Glutamatergic neuron (in vitro differentiated cells): ENCODE measurements at regions not wholly inside any gene's neighbourhood (a gene's known extent, or its start where the extent isn't known, plus 50 kb on each side); places are given as distances from the start of the nearest gene placed in this dataset.

Experiments used
- DNase-seq: peaks from one replicate; pipeline ENCODE4 v3.0.0; 2022
- H3K27ac Mint-ChIP-seq: one replicate; pipeline ENCODE4 v1.8.0; 2020; ENCODE audit warnings: mild to moderate bottlenecking, mixed read lengths, inconsistent platforms; ENCODE audit not compliant: unreplicated experiment
- H3K27me3 Mint-ChIP-seq: one replicate; pipeline ENCODE4 v1.8.0; 2020; ENCODE audit warnings: mild to moderate bottlenecking, moderate library complexity, mixed read lengths, inconsistent platforms; ENCODE audit not compliant: unreplicated experiment
- H3K36me3 Mint-ChIP-seq: one replicate; pipeline ENCODE4 v1.8.0; 2020; ENCODE audit warnings: mild to moderate bottlenecking, mixed read lengths, inconsistent platforms; ENCODE audit not compliant: unreplicated experiment
- H3K4me1 Mint-ChIP-seq: one replicate; pipeline ENCODE4 v1.8.0; 2020; ENCODE audit warnings: mild to moderate bottlenecking, low read depth, mixed read lengths, inconsistent platforms; ENCODE audit not compliant: unreplicated experiment
- H3K4me3 Mint-ChIP-seq: one replicate; pipeline ENCODE4 v1.8.0; 2020; ENCODE audit warnings: mild to moderate bottlenecking, mixed read lengths, inconsistent platforms; ENCODE audit not compliant: unreplicated experiment
- H3K9me3 Mint-ChIP-seq: one replicate; pipeline ENCODE4 v1.8.0; 2020; ENCODE audit warnings: mild to moderate bottlenecking, moderate library complexity, mixed read lengths, inconsistent platforms; ENCODE audit not compliant: unreplicated experiment
- CTCF ChIP-seq: fragments of 200-600 bp; sonication (generic); IDR thresholded peaks from one replicate; pipeline ENCODE4 v1.5.0; 2021; ENCODE audit not compliant: partially characterized antibody, unreplicated experiment

- peaks cover 46% of the 10 kb centered on the region for H3K9me3 Mint-ChIP-seq
- no peak for TF ChIP-seq CTCF
- H3K27ac Mint-ChIP-seq: peak overlapping the region; percentile 99
- H3K27me3 Mint-ChIP-seq: peaks cover 40% of the 10 kb centered on the region
- peaks cover 14% of the 10 kb centered on the region for H3K36me3 Mint-ChIP-seq
- H3K4me3 Mint-ChIP-seq: peak overlapping the region; percentile 97
- H3K4me1 Mint-ChIP-seq: peaks cover 46% of the 10 kb centered on the region
- peak; percentile 51 for DNase-seq
Measured at GRCh38 chr18:46337271-46337670, 233.1 kb downstream of the HAUS1 start.

GRCh38 chr18:46338205-46338604 is 234.0 kb downstream of the HAUS1 start:
- peak overlapping the region; percentile 99 for H3K27ac Mint-ChIP-seq
- H3K4me3 Mint-ChIP-seq: peak overlapping the region; percentile 97
- H3K9me3 Mint-ChIP-seq: peaks cover 43% of the 10 kb centered on the region
- peak; percentile 63 for DNase-seq
- peaks cover 47% of the 10 kb centered on the region for H3K4me1 Mint-ChIP-seq
- TF ChIP-seq CTCF: no peak
- peaks cover 14% of the 10 kb centered on the region for H3K36me3 Mint-ChIP-seq
- peaks cover 38% of the 10 kb centered on the region for H3K27me3 Mint-ChIP-seq

GRCh38 chr18:46338766-46339165 is 234.6 kb downstream of the HAUS1 start:
- TF ChIP-seq CTCF: no peak
- DNase-seq: peak; percentile 66
- Mint-ChIP-seq H3K4me3 (peak overlapping the region; percentile 97), H3K36me3 (peaks cover 14% of the 10 kb centered on the region), H3K4me1 (peaks cover 49% of the 10 kb centered on the region), H3K9me3 (peaks cover 41% of the 10 kb centered on the region), H3K27ac (peak overlapping the region; percentile 99), H3K27me3 (peaks cover 36% of the 10 kb centered on the region)

GRCh38 chr18:46340716-46341115 is 236.5 kb downstream of the HAUS1 start:
- no peak for DNase-seq
- Mint-ChIP-seq H3K4me3 (peak overlapping the region; percentile 97), H3K9me3 (peaks cover 31% of the 10 kb centered on the region), H3K36me3 (peaks cover 3% of the 10 kb centered on the region), H3K27me3 (peaks cover 25% of the 10 kb centered on the region), H3K4me1 (peaks cover 60% of the 10 kb centered on the region), H3K27ac (peak overlapping the region; percentile 99)
- TF ChIP-seq CTCF: no peak

GRCh38 chr18:46341986-46342525 is 237.9 kb downstream of the HAUS1 start:
- DNase-seq: no peak
- no peak for TF ChIP-seq CTCF
- Mint-ChIP-seq H3K27me3 (peaks cover 17% of the 10 kb centered on the region), H3K27ac (no peak overlapping the region), H3K4me1 (peaks cover 73% of the 10 kb centered on the region), H3K9me3 (peaks cover 26% of the 10 kb centered on the region), H3K4me3 (peak overlapping the region; percentile 28), H3K36me3 (no peaks in the 10 kb centered on the region)
